Activated CD8-positive, alpha-beta T cell treated with anti-CD3 and anti-CD28 coated beads for 36 hours (primary cell): ENCODE measurements at regions not wholly inside any gene's neighbourhood (a gene's known extent, or its start where the extent isn't known, plus 50 kb on each side); places are given as distances from the start of the nearest gene placed in this dataset.
"Not testable (repeated sequence)": the region's sequence is repeated elsewhere in the genome, so short reads cannot be mapped to it uniquely, and the experiment has no call there.

Experiments used
- ATAC-seq: fragments of 200-7000 bp; cut with Tn5 transposase; one replicate; pipeline ENCODE4 v1.10.0; 2021; ENCODE audit warnings: mild to moderate bottlenecking, moderate library complexity
- CTCF ChIA-PET: fragments of 350-600 bp; sonication (Branson Sonifier 250); formaldehyde crosslinking; loops from one replicate; lab custom pipeline; 2021; ENCODE audit warnings: antibody characterized with exemption; lab: Charles Lee
- POLR2A ChIA-PET: fragments of 350-600 bp; sonication (Branson Sonifier 250); formaldehyde crosslinking; loops from one replicate; lab custom pipeline; 2021; ENCODE audit warnings: antibody characterized with exemption; lab: Charles Lee
- DNase-seq: peaks from one replicate; pipeline ENCODE4 v3.0.0-alpha.2; 2020
- H3K27ac Mint-ChIP-seq: one replicate; pipeline ENCODE4 v1.8.0; 2021; ENCODE audit warnings: mild to moderate bottlenecking, mixed read lengths
- H3K27me3 Mint-ChIP-seq: one replicate; pipeline ENCODE4 v1.8.0; 2021; ENCODE audit warnings: mixed read lengths
- H3K36me3 Mint-ChIP-seq: one replicate; pipeline ENCODE4 v1.8.0; 2021; ENCODE audit warnings: low read depth, mixed read lengths
- H3K4me1 Mint-ChIP-seq: one replicate; pipeline ENCODE4 v1.8.0; 2021; ENCODE audit warnings: low read depth, mixed read lengths
- H3K4me3 Mint-ChIP-seq: one replicate; pipeline ENCODE4 v1.8.0; 2021; ENCODE audit warnings: mild to moderate bottlenecking, moderate library complexity, mixed read lengths
- H3K9me3 Mint-ChIP-seq: one replicate; pipeline ENCODE4 v1.8.0; 2021; ENCODE audit warnings: mixed read lengths
- intact Hi-C: fragments of 100-400 bp; cut with micrococcal nuclease; formaldehyde crosslinking; loops from one replicate; pipeline ENCODE4 v1.10.0; 2022
- TF ChIP-seq, protein P1 (sequence below): fragments of 200-600 bp; IDR thresholded peaks from one replicate; pipeline ENCODE4 v1.8.0; 2022; ENCODE audit warnings: antibody characterized with exemption, mild to moderate bottlenecking

DNA sequence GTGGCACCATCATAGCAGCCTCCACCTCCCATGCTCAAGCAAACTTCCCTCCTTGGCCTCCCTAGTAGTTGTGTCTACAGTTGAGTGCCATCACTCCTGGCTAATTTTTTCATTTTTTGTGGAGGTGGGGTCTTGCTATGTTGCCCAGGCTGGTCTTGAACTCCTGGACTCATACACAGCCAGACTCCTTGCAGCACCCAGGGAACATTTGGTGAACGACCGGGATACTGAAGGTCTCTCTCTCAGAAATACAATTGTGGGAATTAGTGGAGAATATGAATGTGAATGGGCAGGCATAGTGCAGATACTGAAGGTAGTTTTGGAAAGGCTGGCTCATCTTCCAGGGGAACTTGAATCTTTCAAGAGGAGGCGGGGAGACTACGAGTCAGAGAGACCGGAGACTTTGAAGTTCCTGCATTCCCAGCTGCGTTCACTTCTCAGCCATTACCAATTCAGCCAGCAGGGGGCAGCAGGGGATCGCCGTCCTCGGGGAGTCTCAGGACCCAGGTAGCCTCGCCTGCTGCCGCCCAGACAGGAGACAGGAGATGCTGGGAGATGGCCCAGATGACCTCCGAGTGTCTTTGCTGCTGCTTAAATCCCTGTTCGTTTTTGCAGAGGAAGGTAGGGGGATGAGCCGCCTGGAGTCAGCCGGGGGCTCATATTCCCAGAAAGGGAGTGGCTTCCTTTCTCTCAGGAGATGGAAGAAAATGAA is 68.6 kb downstream of the HAPSTR1 start:
- H3K4me3 Mint-ChIP-seq = no peak overlapping the region
- CTCF ChIA-PET = interaction anchor here (1.0 to 1.3 kb wide), 3 partner anchors 9 to 901 kb away, joined by 3 read pairs; no protein-coding TSS in a partner anchor
- POLR2A ChIA-PET = no interaction called here
- no peaks in the 10 kb centered on the region for H3K36me3 Mint-ChIP-seq
- no peaks in the 10 kb centered on the region for H3K9me3 Mint-ChIP-seq
- peaks cover 18% of the 10 kb centered on the region for H3K27me3 Mint-ChIP-seq
- intact Hi-C loops = no loop called here
- H3K27ac Mint-ChIP-seq = no peak overlapping the region
- DNase-seq (peak; percentile 64), ATAC-seq (peak; percentile 51)
- TF ChIP-seq, protein P1, sequence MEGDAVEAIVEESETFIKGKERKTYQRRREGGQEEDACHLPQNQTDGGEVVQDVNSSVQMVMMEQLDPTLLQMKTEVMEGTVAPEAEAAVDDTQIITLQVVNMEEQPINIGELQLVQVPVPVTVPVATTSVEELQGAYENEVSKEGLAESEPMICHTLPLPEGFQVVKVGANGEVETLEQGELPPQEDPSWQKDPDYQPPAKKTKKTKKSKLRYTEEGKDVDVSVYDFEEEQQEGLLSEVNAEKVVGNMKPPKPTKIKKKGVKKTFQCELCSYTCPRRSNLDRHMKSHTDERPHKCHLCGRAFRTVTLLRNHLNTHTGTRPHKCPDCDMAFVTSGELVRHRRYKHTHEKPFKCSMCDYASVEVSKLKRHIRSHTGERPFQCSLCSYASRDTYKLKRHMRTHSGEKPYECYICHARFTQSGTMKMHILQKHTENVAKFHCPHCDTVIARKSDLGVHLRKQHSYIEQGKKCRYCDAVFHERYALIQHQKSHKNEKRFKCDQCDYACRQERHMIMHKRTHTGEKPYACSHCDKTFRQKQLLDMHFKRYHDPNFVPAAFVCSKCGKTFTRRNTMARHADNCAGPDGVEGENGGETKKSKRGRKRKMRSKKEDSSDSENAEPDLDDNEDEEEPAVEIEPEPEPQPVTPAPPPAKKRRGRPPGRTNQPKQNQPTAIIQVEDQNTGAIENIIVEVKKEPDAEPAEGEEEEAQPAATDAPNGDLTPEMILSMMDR = peak; percentile 54
- no peaks in the 10 kb centered on the region for H3K4me1 Mint-ChIP-seq

DNA sequence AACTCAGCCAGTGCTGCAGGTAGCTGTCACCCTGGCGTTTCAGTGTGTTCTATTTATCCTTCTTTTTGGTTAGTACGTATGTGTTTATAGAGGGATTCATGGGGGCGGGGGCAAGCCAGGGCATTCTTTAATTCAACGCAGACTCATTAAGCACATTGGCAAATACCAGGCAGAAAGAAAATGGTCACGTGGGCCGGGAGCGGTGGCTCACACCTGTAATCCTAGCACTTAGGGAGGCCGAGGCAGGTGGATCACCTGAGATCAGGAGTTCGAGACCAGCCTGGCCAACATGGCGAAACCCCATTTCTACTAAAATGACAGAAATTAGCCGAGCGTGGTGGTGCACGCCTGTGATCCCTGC is 69.1 kb downstream of the HAPSTR1 start:
- TF ChIP-seq, protein P1 = no peak
- no peak for DNase-seq
- no peaks in the 10 kb centered on the region for H3K36me3 Mint-ChIP-seq
- H3K4me3 Mint-ChIP-seq = no peak overlapping the region
- no peak for ATAC-seq
- ChIA-PET POLR2A (no interaction called here), CTCF (interaction anchor here (1.0 to 1.3 kb wide), 3 partner anchors 9 to 901 kb away, joined by 3 read pairs; no protein-coding TSS in a partner anchor)
- intact Hi-C loops = no loop called here
- H3K27ac Mint-ChIP-seq = no peak overlapping the region
- no peaks in the 10 kb centered on the region for H3K4me1 Mint-ChIP-seq
- H3K27me3 Mint-ChIP-seq = peaks cover 15% of the 10 kb centered on the region
- H3K9me3 Mint-ChIP-seq = no peaks in the 10 kb centered on the region

- Mint-ChIP-seq H3K27me3 (no peaks in the 10 kb centered on the region), H3K4me3 (no peak overlapping the region), H3K9me3 (no peaks in the 10 kb centered on the region), H3K27ac (no peak overlapping the region), H3K36me3 (no peaks in the 10 kb centered on the region), H3K4me1 (no peaks in the 10 kb centered on the region)
- POLR2A ChIA-PET = interaction anchor here (0.6 kb wide), 1 partner anchor 132 kb away, joined by 3 read pairs; no protein-coding TSS in a partner anchor
- DNase-seq (no peak), ATAC-seq (no peak)
- TF ChIP-seq, protein P1 = no peak
- CTCF ChIA-PET = no interaction called here
- intact Hi-C loops = no loop called here
Observed at GRCh38 chr16:9165681-9166080, 74.2 kb downstream of the HAPSTR1 start.

GRCh38 chr16:9166326-9166993 is 75.0 kb downstream of the HAPSTR1 start:
- POLR2A ChIA-PET, H3K4me3 Mint-ChIP-seq, H3K4me1 Mint-ChIP-seq, H3K9me3 Mint-ChIP-seq, H3K27ac Mint-ChIP-seq, H3K27me3 Mint-ChIP-seq, DNase-seq, H3K36me3 Mint-ChIP-seq, intact Hi-C loops, ATAC-seq, CTCF ChIA-PET: not testable (repeated sequence)

DNA sequence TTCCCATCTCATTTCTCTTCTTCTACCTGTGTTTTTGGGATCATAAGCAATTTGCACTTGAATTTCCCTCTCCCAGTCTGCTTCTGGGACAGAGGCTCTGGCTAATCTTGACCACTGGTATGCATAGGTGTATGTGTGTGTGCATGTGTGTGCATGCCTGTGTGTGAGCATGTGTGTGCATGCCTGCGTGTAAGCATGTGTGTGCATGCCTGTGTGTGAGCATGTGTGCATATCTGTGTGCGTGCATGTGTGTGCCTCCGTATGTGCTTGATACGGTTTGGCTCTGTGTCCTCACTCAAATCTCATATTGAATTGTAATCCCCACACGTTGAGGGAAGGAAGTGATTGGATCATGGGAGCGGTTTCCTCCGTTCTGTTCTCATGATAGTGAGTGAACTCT is 77.7 kb downstream of the HAPSTR1 start:
- POLR2A ChIA-PET = no interaction called here
- TF ChIP-seq, protein P1 = no peak
- ATAC-seq (no peak), DNase-seq (no peak)
- Mint-ChIP-seq H3K4me3 (no peak overlapping the region), H3K27me3 (no peaks in the 10 kb centered on the region), H3K27ac (no peak overlapping the region), H3K9me3 (no peaks in the 10 kb centered on the region), H3K36me3 (no peaks in the 10 kb centered on the region), H3K4me1 (no peaks in the 10 kb centered on the region)
- CTCF ChIA-PET = no interaction called here
- intact Hi-C loops = no loop called here
